Activated CD8-positive, alpha-beta T cell treated with anti-CD3 and anti-CD28 coated beads, Interleukin-2, amount 10 ng/mL, durations not matched to agents 7 days and 5 days (primary cell): ENCODE measurements at regions not wholly inside any gene's neighbourhood (a gene's known extent, or its start where the extent isn't known, plus 50 kb on each side); places are given as distances from the start of the nearest gene placed in this dataset.

Experiments
- ATAC-seq: fragments of 150-1000 bp; cut with Tn5 transposase; one replicate; pipeline ENCODE4 v1.10.0; 2021; ENCODE audit warnings: moderate library complexity
- CTCF ChIA-PET: fragments of 350-600 bp; sonication (Branson Sonifier 250); formaldehyde crosslinking; loops from one replicate; lab custom pipeline; 2021; ENCODE audit warnings: antibody characterized with exemption; lab: Charles Lee
- POLR2A ChIA-PET: fragments of 350-600 bp; sonication (Branson Sonifier 250); formaldehyde crosslinking; loops from one replicate; lab custom pipeline; 2021; ENCODE audit warnings: antibody characterized with exemption; lab: Charles Lee
- DNase-seq: peaks from one replicate; pipeline ENCODE4 v3.0.0-alpha.2; 2020
- H3K27ac Mint-ChIP-seq: one replicate; pipeline ENCODE4 v1.8.0; 2021; ENCODE audit warnings: mild to moderate bottlenecking, mixed read lengths
- H3K27me3 Mint-ChIP-seq: one replicate; pipeline ENCODE4 v1.8.0; 2021; ENCODE audit warnings: low read depth, mixed read lengths
- H3K36me3 Mint-ChIP-seq: one replicate; pipeline ENCODE4 v1.8.0; 2021; ENCODE audit warnings: low read depth, mixed read lengths
- H3K4me1 Mint-ChIP-seq: one replicate; pipeline ENCODE4 v1.8.0; 2021; ENCODE audit warnings: low read depth, mixed read lengths
- H3K4me3 Mint-ChIP-seq: one replicate; pipeline ENCODE4 v1.8.0; 2021; ENCODE audit warnings: mild to moderate bottlenecking, mixed read lengths
- H3K9me3 Mint-ChIP-seq: one replicate; pipeline ENCODE4 v1.8.0; 2022; ENCODE audit warnings: mixed read lengths; ENCODE audit not compliant: insufficient read depth

DNA sequence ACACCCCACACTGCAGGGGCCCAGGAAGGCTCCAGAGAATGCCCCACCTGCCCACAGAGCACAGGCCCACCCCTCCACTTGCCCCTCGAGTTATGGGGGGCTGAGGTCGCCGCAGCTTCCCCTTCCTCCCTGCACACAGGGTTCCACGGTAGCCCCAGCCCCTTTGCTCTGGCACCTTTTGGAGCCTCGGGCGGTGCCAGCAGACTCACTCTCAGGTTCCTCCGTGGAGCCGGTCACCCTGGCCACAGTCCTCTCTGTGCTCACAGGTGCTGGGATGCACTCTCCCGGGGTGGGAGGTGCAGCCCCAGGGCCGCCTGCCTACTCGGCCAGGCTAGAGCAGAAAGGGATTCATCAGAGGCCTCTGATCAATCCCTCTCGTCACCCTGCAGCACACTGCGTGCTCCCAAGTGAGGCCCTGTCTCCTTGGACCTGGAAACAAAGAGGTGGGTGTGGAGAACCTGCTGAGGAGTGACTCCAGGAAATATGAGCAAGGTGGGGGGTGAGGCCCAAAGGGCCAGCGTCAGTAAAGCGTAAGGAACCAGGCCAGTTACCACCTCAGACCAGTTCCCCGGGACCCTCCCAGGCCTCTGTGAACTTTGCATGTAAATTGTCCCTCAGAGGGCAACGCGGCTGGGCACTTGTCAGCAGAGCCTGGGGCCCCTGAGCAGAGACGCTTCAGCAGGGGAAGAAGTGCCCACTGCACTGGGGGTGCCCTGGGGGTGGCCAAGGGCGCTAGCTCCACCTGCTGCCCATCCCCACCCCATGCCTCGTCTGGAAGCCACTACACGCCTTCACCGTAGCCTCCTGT is 167.8 kb downstream of the OLFM1 start:
- ATAC-seq: no peak
- H3K27me3 Mint-ChIP-seq: no peaks in the 10 kb centered on the region
- no peaks in the 10 kb centered on the region for H3K4me1 Mint-ChIP-seq
- H3K36me3 Mint-ChIP-seq: no peaks in the 10 kb centered on the region
- CTCF ChIA-PET: no interaction called here
- DNase-seq: no peak
- no peak overlapping the region for H3K4me3 Mint-ChIP-seq
- POLR2A ChIA-PET: no interaction called here
- no peaks in the 10 kb centered on the region for H3K9me3 Mint-ChIP-seq
- H3K27ac Mint-ChIP-seq: no peak overlapping the region

- no peak overlapping the region for H3K4me3 Mint-ChIP-seq
- ATAC-seq (no peak), DNase-seq (no peak)
- no peak overlapping the region for H3K27ac Mint-ChIP-seq
- no peaks in the 10 kb centered on the region for H3K9me3 Mint-ChIP-seq
- POLR2A ChIA-PET: no interaction called here
- H3K4me1 Mint-ChIP-seq: no peaks in the 10 kb centered on the region
- no peaks in the 10 kb centered on the region for H3K36me3 Mint-ChIP-seq
- CTCF ChIA-PET: no interaction called here
- H3K27me3 Mint-ChIP-seq: no peaks in the 10 kb centered on the region
Measured at GRCh38 chr9:135255841-135256580, 168.5 kb downstream of the OLFM1 start.

- ChIA-PET POLR2A (no interaction called here), CTCF (no interaction called here)
- Mint-ChIP-seq H3K4me3 (no peak overlapping the region), H3K9me3 (no peaks in the 10 kb centered on the region), H3K4me1 (no peaks in the 10 kb centered on the region), H3K36me3 (no peaks in the 10 kb centered on the region), H3K27me3 (no peaks in the 10 kb centered on the region), H3K27ac (no peak overlapping the region)
- DNase-seq: no peak
- ATAC-seq: no peak
Measured at GRCh38 chr9:135256581-135257354, 169.3 kb downstream of the OLFM1 start.

DNA sequence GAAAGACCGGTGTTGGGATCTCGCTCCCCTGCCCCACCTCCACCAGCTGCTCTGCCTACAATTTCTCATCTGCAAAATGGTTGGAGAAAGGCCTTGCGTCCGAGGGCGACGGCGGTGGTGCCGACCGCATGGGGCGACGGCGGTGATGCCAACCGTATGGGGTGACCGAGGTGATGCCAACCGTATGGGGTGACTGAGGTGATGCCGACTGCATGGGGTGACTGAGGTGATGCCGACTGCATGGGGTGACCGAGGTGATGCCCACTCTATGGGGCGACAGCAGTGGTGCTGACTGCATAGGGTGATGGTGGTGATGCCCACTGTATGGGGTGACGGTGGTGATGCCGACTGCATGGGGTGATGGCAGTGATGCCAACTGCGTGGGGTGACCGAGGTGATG is 171.0 kb downstream of the OLFM1 start:
- no peak overlapping the region for H3K4me3 Mint-ChIP-seq
- CTCF ChIA-PET: no interaction called here
- H3K27me3 Mint-ChIP-seq: no peaks in the 10 kb centered on the region
- no peak for DNase-seq
- H3K4me1 Mint-ChIP-seq: no peaks in the 10 kb centered on the region
- H3K27ac Mint-ChIP-seq: no peak overlapping the region
- POLR2A ChIA-PET: no interaction called here
- H3K9me3 Mint-ChIP-seq: no peaks in the 10 kb centered on the region
- H3K36me3 Mint-ChIP-seq: no peaks in the 10 kb centered on the region
- ATAC-seq: no peak

GRCh38 chr9:135259273-135259672 is 171.8 kb downstream of the OLFM1 start:
- ATAC-seq: no peak
- Mint-ChIP-seq H3K36me3 (no peaks in the 10 kb centered on the region), H3K4me3 (no peak overlapping the region), H3K27ac (no peak overlapping the region), H3K4me1 (no peaks in the 10 kb centered on the region), H3K27me3 (no peaks in the 10 kb centered on the region), H3K9me3 (no peaks in the 10 kb centered on the region)
- ChIA-PET CTCF (no interaction called here), POLR2A (no interaction called here)
- no peak for DNase-seq

- Mint-ChIP-seq H3K4me1 (no peaks in the 10 kb centered on the region), H3K27me3 (no peaks in the 10 kb centered on the region), H3K9me3 (no peaks in the 10 kb centered on the region), H3K4me3 (no peak overlapping the region), H3K36me3 (no peaks in the 10 kb centered on the region), H3K27ac (no peak overlapping the region)
- no peak for DNase-seq
- ChIA-PET POLR2A (no interaction called here), CTCF (no interaction called here)
- ATAC-seq: no peak
Measured at GRCh38 chr9:135260221-135261180, 173.0 kb downstream of the OLFM1 start.

DNA sequence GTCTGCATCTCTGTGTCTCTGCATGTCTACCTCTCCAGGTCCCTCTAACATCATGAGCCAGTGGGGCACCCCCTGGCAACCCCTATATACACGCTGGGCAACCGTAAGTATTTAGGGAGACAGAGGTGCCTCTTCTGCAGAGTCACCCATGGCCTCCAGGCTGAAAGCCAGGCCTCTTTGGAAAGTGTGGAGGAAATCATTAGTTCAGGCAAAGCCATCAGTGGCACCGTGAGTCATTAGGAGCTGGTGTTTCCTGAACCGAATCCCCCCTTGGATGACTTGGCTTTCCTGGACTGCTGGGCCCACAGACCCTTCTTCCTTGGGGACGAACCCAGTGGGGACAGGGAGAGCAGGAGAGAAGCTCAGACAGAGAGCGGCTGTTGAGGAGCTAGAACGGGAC is 174.8 kb downstream of the OLFM1 start:
- DNase-seq (no peak), ATAC-seq (no peak)
- Mint-ChIP-seq H3K27ac (no peak overlapping the region), H3K9me3 (no peaks in the 10 kb centered on the region), H3K36me3 (no peaks in the 10 kb centered on the region), H3K4me1 (no peaks in the 10 kb centered on the region), H3K4me3 (no peak overlapping the region), H3K27me3 (no peaks in the 10 kb centered on the region)
- CTCF ChIA-PET: no interaction called here
- POLR2A ChIA-PET: no interaction called here

DNA sequence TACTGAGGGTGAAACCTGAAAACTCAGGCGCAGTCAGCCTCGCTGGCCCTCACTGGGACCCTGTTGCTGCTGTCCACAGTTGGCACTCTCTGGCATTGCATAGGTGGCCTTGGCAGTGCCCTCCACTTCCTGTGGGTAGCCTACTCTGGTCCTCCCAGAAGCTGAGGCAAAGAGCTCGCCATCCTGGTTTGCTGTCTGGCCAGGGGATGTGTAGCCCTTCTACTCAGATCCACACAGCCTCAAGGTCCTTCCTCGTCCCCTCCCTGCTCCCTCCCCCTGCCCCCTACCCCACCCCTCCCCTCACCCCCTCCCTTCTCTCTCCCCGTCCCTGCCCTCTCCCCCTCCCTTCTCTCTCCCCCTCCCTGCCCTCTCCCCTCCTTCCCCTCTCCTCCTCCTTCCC is 176.0 kb downstream of the OLFM1 start:
- CTCF ChIA-PET: no interaction called here
- H3K9me3 Mint-ChIP-seq: no peaks in the 10 kb centered on the region
- H3K4me1 Mint-ChIP-seq: no peaks in the 10 kb centered on the region
- H3K27me3 Mint-ChIP-seq: no peaks in the 10 kb centered on the region
- POLR2A ChIA-PET: no interaction called here
- H3K27ac Mint-ChIP-seq: no peak overlapping the region
- DNase-seq (no peak), ATAC-seq (no peak)
- no peak overlapping the region for H3K4me3 Mint-ChIP-seq
- no peaks in the 10 kb centered on the region for H3K36me3 Mint-ChIP-seq

GRCh38 chr9:135265931-135266330 is 178.5 kb downstream of the OLFM1 start:
- H3K27me3 Mint-ChIP-seq: no peaks in the 10 kb centered on the region
- ChIA-PET POLR2A (no interaction called here), CTCF (no interaction called here)
- H3K36me3 Mint-ChIP-seq: no peaks in the 10 kb centered on the region
- H3K4me3 Mint-ChIP-seq: no peak overlapping the region
- ATAC-seq (no peak), DNase-seq (no peak)
- no peak overlapping the region for H3K27ac Mint-ChIP-seq
- H3K4me1 Mint-ChIP-seq: no peaks in the 10 kb centered on the region
- no peaks in the 10 kb centered on the region for H3K9me3 Mint-ChIP-seq

DNA sequence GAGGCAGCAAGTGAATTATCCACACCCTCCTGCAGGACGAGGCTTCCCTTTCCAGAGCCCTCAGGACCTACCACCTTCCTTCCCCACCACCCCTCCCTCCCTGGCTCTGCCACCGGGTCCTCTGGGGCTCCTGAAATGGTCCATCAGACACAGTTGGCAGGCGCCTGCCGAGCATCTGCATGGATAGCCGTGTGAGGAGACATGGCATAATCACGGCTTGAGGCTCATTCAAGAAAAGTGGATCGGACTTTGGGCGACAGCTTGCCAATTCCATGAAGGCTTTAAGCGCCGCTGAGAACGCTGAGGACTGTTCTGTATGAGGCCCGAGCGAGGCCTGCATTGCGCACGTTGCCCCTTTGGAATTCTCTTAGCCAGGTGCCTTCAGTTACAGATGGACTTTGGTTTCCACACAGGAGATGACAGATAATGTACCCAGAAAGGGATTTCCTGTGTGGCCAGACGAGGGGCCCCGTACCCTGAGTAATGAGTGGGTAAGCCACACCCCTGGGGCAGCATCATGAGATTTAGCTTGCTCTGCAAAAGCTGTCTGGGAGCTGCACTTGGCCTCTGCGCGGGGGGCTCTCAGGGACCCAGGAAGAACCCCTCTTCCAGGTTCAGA is 179.8 kb downstream of the OLFM1 start:
- CTCF ChIA-PET: no interaction called here
- ATAC-seq: no peak
- DNase-seq: no peak
- no peak overlapping the region for H3K4me3 Mint-ChIP-seq
- POLR2A ChIA-PET: no interaction called here
- no peaks in the 10 kb centered on the region for H3K4me1 Mint-ChIP-seq
- H3K36me3 Mint-ChIP-seq: no peaks in the 10 kb centered on the region
- H3K27me3 Mint-ChIP-seq: no peaks in the 10 kb centered on the region
- no peak overlapping the region for H3K27ac Mint-ChIP-seq
- no peaks in the 10 kb centered on the region for H3K9me3 Mint-ChIP-seq

GRCh38 chr9:135268031-135268430 is 180.6 kb downstream of the OLFM1 start:
- CTCF ChIA-PET: no interaction called here
- no peaks in the 10 kb centered on the region for H3K9me3 Mint-ChIP-seq

More at GRCh38 chr9:135268031-135268430, 180.6 kb downstream of the OLFM1 start:
- Mint-ChIP-seq H3K36me3 (no peaks in the 10 kb centered on the region), H3K27me3 (no peaks in the 10 kb centered on the region), H3K27ac (no peak overlapping the region), H3K4me3 (no peak overlapping the region), H3K4me1 (no peaks in the 10 kb centered on the region)
- DNase-seq (no peak), ATAC-seq (no peak)
- POLR2A ChIA-PET: no interaction called here
